D721Med (cell line): ENCODE measurements at regions not wholly inside any gene's neighbourhood (a gene's known extent, or its start where the extent isn't known, plus 50 kb on each side); places are given as distances from the start of the nearest gene placed in this dataset.

Experiments
- DNase-seq: peaks from one replicate; pipeline ENCODE4 v3.0.0; 2011; ENCODE audit warnings: low spot score; ENCODE audit not compliant: insufficient read length
- FAIRE-seq: peaks from 2 replicates; lab custom pipeline; 2011; peaks lifted over from hg19 to GRCh38; lab: Jason Lieb, UNC
- TF ChIP-seq, protein P1 (sequence below): IDR thresholded peaks from 2 replicates; pipeline ENCODE4 v1.5.1; 2012; ENCODE audit warnings: mild to moderate bottlenecking, control low read depth; ENCODE audit not compliant: insufficient read depth; ENCODE audit errors: missing control alignments

DNA sequence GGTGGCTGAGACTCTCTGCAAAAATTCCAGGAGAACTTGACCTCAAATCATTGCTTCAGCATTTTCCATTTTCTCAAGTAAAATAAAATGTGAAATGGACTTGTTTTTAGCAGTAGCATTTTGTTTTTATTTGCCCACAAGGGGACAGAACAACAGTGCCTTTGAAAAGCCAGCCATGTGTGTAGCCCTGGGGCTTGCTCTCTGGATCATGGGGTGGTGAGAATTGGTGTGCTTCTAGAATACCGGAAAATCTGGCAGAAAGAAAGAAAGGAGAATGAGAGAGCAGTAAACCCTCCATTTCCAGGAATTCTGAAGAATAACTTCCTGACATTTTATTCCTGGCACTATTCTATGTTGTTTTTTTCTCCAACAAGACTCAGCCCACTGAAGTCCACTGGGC, 254.7 kb upstream of the MOCS1 start:
- TF ChIP-seq, protein P1, sequence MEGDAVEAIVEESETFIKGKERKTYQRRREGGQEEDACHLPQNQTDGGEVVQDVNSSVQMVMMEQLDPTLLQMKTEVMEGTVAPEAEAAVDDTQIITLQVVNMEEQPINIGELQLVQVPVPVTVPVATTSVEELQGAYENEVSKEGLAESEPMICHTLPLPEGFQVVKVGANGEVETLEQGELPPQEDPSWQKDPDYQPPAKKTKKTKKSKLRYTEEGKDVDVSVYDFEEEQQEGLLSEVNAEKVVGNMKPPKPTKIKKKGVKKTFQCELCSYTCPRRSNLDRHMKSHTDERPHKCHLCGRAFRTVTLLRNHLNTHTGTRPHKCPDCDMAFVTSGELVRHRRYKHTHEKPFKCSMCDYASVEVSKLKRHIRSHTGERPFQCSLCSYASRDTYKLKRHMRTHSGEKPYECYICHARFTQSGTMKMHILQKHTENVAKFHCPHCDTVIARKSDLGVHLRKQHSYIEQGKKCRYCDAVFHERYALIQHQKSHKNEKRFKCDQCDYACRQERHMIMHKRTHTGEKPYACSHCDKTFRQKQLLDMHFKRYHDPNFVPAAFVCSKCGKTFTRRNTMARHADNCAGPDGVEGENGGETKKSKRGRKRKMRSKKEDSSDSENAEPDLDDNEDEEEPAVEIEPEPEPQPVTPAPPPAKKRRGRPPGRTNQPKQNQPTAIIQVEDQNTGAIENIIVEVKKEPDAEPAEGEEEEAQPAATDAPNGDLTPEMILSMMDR = no peak
- DNase-seq (no peak), FAIRE-seq (no peak)

DNA sequence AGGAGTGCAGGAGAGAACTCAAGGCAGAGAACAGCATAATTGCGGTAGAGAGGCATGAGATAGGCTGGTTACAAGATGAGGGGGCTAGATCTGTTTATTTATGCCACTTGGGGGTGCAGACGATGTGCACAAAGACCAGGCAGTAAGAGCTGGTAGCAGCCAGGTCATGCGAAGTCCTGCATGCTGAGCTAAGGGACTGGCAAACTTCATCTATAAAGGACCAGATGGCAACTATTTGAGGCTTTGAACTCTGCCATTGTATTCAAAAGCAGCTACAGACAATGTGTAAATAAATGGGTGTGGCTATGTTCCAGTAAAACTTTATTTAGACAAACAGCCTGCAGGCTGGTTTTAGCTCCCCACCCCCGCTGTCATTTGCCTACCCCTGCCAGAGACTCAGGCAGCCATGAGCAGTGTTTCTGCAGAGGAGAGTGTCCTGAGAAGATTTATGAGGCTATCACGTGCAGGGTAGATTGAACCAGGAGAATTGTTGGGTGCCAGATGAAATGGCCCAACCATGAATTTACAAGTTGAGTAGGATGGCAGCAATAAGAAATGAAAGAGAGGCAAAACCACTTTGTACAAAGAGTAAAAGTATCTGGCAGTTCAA, 253.4 kb upstream of the MOCS1 start:
- DNase-seq (no peak), FAIRE-seq (no peak)
- TF ChIP-seq, protein P1 = no peak

DNA sequence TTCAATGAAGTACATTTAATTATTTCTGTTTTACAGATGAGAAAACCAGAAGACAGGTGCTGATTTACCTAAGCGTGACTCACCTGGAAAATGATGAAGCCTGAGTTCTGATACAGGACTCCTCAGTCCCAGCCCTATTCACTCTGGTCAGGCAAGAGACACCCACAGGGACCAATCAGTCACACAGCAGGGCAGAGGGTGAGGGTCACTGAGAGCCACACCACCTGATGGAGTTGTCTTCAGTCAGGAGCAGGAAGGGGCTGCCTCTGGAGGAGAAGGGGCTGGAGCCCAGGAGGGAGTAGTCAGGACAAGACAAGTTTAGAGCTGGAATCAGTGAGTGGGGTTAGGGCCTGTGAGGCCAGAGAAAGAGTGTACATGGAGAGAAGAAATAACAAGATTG, 251.2 kb upstream of the MOCS1 start:
- FAIRE-seq (no peak), DNase-seq (no peak)
- TF ChIP-seq, protein P1 = no peak

DNA sequence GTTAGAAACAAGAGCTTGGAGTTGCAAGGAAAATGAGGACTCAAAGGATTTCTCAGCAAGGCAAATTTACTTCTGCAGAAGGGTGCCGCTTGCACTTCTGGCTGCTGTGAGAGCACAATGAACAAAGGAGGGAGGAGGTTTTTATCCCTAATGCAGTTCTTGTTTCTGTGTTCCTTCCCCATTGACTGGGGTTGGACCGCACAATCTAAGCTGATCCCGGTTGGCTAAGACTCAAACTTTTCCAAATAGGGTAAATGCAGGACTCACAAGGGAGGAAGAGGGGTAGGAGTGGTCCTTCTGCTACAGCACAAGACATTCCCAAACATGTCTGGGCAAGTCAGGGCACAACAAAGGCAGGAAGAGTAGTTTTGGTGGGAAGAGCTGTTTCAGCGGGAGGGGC, 249.6 kb upstream of the MOCS1 start:
- DNase-seq = no peak
- TF ChIP-seq, protein P1 = no peak
- no peak for FAIRE-seq

DNA sequence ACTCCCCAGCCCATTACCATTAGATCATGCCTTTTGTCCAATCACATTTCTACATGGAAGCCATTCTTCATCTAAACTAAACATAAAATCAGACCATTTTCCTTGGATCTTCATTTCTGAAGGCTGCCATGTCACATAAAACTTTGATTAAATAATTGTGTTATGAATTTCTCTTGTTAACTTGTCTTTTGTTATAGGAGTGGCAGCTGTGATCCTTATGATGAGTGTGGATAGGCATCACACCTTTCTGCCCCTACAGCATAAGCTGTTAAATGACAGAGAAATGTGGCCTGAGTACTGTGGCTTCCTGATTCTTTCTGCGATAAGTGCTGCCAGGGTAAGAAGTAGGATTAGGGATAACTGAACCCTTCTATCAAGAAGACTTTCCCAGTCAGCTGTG, 247.1 kb upstream of the MOCS1 start:
- FAIRE-seq = no peak
- TF ChIP-seq, protein P1 = no peak
- no peak for DNase-seq

DNA sequence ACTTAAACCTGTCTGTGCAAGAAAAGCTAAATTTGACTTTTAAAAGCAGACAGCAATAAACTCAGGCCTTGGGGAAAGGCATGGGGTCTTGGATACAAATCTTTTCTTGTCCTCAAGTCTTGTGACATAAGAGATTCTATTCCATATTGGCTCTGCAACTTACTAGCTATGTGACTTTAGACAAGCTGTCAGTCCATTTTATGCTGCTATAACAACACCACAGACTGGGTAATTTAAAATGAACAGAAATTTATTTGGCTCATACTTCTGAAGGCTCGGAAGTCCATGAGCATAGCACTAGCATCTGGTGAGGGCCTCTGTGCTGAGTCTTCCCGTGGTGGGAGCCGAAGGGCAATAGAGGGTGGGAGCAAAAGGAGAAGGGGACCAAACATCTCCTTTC, 246.0 kb upstream of the MOCS1 start:
- DNase-seq (no peak), FAIRE-seq (no peak)
- TF ChIP-seq, protein P1 = no peak

DNA sequence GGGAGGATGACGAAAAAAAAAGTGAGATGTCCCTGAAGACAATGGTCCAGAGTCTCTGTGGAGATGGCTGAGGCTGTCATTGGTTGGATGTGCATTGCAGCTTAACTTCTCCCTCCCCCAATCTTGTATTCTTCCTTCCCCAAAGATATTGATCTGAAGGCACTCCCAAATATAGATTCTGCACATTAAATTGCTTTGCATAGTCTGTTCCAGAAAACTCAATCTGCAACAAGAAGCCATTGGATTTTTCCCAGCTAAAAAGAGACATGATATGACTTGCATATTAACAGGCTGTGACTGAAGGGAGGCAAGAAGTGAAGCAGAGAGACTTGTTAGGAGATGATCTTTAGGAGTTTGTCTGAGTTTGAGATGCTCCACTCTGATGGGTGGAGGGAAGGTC, 245.2 kb upstream of the MOCS1 start:
- no peak for DNase-seq
- TF ChIP-seq, protein P1 = no peak
- no peak for FAIRE-seq
